ENCODE measurements at regions not wholly inside any gene's neighbourhood (a gene's known extent, or its start where the extent isn't known, plus 50 kb on each side); places are given as distances from the start of the nearest gene placed in this dataset.
"Not testable (repeated sequence)": the region's sequence is repeated elsewhere in the genome, so short reads cannot be mapped to it uniquely, and the experiment has no call there.

DNA sequence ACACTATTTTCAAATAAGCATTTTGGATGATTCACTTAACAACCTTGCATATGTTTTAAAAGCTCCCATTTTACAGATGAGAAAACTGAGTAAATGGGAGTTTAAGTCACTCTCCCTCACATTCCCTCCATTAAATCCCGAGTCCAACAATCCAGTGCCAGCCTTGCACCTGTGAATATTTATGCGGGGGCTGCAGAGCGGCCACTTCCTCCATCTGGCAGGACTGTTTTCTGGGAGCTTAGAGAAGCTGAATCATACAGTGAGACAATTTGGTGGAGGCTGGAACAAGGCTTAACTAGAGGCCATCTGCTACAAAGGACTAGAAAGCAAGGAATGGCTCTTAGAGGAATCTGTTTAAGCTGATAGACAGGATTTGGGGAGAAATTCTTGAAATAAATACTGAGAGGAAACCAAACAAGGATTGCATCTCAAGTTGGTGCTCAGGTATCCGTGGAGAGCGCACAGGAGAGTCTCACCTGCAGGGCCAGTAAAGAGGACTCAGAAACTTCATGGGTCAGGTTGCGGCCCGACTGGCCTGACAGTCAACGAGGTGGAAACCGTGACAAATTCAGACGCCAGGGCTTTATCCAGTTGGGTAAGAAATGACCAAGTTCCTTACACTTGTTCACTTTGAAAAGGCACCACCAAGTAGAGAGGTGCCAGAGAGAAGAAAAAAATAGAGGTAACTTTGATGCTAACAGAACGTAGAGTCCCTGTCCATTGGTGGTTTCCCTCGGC lies 478.5 kb downstream of the QKI start:
- DNase-seq = no peak

DNA sequence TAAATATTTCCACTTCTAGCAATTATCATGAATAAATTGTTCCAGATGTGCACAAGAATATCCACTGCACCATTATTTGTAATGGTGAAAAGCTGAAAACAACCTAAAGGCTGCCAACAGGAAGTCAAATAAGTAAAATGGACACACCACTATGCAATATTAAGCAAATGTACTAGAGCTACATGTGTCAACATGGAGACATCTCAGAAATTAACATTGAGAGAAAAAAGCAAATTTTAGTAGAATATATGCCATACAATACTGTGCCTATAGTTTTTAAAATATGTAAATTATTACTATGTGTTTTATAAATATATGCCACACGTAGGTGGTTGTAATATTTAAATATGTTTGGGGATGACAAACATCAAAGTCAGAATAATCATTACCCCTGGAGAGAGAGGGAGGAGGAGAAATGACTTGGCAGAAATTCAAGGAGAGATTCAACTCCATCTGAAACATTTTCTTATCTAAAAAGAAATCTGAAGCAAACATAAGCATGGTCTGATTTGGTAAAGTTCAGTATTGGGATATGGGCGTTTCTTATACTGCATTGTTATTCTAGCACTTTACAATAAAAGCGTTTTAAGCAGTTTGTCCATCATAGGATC lies 475.5 kb downstream of the QKI start:
- no peak for DNase-seq

DNA sequence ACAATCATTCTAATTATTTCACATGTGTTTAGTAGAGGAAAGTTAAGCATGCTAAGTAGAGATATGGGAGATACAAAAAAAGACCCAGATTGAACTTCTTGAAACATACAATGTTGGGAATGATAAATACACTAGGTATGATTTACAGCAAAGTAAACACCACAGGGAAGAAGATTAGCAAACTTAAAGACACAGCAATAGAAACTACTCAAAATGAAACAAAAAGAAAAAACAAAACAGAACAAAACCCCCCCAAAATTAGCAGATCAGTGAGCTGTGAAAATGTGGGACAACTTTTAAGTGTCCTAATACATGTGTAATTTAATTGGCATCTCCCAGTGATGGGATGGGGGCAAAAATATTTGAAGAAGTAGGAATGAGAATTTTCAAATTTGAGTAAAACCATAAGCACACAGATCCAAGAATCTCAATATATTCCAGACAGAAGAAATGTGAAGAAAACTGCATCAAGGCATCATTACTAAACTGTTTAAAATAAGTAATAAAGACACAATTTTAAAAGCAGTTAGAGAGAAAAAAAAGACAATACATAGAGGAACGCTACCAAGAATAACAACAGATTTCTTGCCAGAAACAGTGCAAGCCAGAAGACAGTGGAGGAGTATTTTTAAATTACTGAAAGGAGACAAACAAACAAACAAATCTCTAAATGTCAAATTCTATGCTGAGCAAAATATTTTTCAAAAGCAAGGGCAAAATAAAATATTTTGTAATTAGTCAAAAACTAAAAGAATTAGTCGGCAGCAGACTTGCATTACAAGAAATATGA lies 473.7 kb downstream of the QKI start:
- DNase-seq = no peak

DNA sequence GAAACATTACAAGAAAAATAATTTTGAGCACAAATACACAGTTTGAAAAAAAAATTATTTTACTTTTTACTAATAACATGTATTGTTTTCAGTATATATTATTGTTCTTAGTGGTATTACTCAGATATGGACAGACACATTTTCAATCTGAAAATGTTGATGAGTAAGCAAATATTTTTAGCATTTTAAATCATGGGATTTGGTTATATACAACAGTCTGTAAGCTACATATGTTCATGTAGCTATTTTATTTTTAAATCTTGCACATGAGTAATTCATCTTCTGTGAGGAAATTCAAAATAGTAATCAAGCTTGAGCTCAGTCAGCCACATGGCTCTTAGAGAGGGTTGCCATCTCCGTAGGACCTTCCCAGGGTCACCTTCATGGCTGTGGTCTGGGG lies 471.9 kb downstream of the QKI start:
- no peak for DNase-seq

DNA sequence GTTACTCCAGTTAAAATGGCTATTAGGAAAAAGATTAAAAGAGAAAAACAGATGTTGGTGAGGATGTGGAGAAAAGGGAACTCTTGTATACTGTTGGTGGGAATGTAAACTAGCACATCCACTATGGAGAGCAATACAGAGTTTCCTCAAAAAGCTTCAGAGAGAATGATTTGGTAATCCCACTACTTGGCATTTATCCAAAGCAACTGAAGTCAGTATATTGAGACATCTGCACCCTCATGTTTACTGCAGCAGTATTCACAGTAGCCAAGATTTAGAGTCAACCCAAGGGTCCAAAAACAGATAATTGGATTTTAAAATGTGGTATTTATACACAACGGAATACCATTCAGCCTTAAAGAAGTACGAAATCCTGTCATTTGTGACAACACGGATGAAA lies 469.5 kb downstream of the QKI start:
- DNase-seq = no peak

DNA sequence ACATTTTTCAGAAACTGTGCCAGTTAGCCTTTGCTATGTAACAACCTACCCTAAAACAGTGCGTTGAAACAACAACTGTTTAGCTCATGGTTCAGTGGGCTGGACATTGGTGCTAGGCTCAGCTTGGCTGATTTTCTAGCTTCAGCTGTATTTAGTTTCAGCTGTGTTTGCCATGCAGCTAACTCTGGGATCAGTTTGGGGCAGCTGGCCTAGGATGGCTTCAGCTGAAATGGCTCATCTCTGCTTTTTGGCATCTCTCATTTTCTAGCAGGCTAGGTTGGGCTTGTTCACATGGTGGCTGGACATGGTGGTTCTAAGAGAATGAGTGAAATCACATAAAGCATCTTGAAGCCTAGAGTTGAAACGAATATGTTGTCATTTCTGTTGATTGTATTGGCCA lies 464.2 kb downstream of the QKI start:
- no peak for DNase-seq

DNA sequence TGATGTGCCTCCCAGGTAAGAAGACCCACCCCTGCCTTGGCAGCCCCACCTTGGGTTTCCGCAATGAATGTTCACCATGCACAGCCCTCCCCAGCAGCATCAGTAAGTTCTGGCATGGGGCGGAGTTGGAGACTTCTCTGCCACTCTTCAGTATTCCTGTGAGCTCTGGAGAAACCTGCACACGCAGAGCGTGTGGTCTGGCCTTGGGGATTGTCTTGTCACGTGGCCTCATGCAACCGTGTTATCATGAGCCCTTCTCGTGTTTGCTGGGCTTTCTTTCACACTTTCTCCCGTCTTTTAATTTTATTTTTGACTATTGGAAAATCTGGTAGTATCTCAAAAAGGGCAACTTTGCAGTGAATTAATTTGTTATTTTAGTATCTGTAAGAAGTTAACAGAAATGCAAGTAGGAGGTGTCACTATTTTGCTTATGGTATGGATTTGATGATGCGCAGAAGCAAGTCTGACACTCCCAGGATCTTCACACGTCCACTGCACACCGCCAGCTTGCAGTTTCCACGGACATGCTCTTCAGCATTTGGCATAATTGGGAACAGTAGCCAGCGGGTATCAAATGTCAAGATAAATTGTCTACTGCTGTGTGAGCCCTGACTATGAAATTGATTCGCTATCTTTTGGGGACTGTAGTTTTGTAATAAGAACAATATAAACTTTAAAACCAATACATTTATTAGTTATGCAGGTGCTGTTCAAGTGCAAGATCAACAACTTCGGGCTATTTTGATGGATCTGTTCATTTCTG lies 463.5 kb downstream of the QKI start:
- DNase-seq = no peak

DNA sequence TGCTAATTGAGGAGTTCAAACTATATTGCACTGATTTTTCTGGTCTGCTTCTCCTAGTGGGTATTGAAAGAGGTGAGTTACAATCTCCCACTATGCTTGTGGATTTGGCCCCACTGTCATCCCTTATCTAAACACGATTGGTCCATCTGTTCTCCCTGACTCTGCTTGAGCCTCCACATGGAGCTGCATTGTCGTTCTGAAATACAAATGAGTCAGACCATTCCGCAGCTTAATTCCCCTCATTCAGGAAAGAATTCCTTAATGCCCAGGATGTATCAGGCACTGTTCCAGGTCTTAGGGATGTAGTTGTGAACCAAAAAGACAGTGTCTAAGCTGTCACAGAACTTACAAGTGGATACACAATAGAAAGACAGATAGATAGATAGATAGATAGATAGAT lies 461.9 kb downstream of the QKI start:
- no peak for DNase-seq

DNA sequence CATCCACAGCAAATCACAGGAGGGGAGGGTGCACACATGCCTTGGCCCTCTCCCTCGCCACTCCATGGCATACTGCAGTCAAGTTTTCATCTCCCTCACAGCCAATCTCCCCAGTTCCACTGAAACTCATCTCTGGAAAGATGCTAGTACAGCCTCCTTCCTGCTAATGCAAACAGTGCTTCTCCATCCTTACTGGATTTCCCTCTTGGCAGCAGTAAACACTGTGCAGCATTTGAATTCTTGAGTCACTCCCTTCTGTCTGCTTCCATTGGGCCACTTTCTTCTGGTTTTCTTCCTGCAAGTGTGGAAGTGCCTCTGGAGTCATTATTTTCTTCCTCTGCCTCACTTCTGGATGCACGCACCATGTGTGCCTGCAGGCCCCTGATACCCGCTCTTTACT lies 460.3 kb downstream of the QKI start:
- no peak for DNase-seq

DNA sequence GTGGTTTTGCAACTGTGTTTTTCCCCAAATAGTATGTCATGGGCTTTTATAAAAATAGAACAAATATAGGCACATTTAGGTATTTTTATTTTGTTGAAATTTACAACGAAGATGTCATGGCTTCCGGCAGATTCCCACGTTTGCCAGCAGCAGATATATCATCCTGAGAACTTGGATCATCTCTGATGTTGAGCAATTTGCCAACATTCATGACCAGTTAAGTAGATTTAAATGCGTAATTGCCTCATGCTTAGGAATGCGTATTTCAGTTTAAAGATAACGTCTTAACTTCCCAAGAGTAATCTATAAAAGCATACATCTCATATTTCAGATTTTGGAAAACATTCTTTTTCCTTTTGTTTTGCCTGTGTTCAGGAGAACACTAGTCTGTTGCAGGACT lies 457.8 kb downstream of the QKI start:
- no peak for DNase-seq

DNA sequence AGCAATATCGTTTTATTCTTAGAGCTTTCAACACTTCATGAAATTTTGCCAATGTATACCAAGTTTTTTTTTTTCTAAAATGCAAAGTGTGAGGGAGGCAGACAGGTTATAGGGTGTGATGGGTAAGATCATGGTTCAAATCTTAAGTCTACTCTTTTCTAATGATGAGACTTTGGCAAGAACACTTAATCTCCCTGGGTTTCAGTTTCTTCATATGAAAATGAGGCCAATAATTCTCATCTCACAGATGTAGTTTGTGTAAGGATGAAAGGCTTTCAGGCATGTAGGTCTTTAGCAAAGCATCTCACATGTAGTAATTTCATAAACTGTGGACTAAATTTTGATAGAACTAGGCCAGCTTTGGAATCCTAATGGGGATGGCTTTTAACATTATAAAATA lies 457.1 kb downstream of the QKI start:
- no peak for DNase-seq

DNA sequence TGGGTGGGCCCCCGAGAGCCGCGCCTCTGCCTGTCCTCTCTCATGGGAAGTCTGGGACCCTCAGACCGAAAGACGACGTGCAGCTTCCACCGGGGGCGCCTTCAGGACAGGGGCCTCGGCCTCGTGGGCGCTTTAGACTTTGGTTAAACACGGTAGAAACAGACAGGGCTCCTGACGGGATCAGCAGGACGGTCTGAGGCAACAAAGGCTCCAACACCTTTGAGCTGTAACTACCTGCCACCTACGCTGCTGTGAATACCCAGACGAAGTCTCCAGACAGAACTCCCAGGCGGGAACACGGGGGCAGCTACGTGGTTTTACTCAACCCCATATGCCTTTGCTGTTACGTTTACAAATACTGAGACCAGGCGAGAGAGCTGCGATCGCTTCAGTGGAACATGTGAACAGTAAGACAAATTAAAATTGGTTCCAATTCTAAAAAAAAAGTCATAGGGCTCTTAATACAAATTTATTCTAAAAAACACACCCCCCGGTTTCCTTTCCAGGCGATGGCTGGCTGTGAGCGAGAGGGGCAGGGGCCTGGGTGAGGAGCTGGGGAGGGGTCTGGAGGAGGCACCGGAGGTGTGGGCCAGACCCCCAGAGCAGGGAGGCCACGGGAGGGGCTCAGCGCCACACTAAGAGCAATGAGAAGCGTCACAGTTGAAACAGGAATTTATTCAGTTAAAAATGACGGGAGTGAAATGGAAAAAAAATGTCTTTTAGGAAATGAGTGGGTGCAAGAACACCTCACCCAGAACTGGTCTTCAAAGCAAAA lies 453.2 kb downstream of the QKI start:
- no peak for DNase-seq

DNA sequence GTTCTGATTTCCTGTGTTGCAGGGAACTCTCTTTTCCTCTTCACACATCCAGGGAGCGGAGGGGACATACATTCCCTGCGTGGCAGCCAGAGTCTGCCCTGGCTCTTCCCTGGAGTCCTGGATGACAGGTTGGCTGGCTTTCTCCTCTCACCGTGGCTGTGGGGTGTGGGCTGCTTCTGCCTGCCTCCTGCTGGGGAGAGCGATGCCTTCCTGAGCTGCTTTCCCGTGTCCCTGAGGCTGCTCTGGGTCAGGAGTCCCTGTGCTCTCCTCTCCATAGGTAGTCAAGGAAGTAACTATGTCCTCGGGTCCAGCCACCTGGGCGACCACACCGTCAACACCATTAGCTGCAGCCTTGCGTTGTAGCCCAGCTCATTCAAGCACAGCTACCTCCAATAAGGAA lies 451.7 kb downstream of the QKI start:
- DNase-seq = no peak

DNA sequence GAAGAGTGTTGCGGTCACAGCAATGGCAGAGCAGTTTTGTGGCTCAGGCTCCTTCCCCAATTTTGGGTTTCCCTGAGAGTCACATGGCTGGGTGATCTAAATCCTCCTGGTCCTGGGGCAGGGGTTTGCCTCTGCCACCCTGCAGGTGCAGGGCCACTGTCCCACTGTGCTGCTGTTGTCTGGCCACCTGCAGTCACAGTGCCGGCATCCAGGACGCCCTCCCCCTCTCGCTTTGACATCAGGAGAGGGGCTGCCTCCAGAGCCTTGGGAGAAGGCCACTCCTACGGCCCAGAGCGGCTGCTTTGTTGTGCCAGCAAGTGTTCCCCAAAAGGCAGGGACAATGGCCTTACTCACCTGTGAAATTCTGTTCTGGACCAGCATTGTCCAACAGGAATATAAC lies 449.0 kb downstream of the QKI start:
- no peak for DNase-seq

DNA sequence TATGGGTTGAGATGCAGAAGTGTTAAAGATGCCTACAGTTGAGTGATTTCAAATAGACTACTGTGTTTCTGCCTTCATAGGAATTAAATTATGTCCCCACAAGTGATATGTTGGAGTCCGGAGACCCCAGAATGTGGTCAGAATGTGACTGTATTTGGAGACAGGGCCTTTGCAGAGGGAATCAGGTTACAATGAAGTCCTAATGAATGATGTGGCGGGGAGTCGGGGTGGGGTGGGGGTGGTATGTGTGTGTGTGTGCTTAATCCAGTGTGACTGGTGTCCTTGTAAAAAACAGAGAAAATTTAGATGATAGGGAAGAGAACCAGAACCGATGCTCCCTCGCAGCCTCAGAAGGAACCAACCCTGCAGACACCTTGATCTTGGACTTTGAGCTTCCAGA lies 448.2 kb downstream of the QKI start:
- DNase-seq = no peak

DNA sequence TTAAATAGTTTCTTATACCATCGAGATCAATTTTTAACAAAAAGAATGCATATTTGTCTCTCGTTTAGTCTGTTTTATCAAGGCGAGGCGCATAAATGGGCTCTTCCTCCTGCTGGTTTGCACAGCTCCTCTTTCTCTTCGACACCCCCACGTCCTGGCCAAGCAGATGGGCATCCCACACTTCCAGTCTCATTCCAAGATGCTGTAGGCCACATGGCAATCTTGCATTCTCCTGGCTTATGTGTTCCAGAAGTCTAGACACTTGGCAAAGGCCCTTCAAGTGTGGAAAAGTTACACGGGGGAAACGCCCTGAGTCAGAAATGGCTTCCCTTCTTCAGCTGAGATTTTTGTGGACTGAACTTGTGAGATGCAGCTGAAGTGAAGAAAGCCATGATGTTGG lies 447.1 kb downstream of the QKI start:
- DNase-seq = no peak

DNA sequence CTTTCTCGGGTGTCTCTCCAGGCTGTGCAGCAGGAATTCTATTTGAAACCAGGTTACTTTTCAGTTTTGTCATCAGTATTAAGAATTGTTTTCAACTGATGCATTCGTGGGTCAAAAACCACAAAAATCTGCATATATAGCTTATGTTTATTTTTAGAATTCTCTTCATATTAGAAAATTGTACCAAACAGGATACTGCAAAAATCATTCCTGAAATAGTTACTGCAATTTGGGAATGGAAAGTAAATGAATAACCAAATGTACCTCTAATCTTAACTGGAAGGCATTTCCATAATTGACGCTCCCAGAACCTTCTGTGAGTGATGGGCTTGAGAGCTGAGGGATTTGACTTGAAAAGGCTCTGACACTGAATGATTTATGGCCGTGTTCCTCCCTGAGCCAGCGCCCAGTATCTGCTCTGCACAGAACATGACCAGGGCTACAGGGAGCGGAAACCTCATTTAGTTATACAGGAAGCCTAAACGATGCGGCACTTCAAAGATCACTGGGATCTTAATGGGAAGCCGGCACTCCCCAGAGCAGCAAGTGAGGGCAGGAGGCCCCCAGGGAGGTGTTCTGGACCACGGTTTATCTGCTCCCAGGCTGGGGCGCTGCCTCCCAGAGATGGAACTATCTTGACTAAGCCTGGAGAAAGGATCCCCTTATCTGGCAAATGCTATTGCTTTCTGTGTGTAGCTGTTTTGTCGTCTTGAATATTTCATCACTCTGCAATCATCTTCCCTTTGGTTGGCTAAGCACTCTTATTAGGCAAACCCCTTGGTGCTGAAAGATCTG lies 446.0 kb downstream of the QKI start:
- no peak for DNase-seq

DNA sequence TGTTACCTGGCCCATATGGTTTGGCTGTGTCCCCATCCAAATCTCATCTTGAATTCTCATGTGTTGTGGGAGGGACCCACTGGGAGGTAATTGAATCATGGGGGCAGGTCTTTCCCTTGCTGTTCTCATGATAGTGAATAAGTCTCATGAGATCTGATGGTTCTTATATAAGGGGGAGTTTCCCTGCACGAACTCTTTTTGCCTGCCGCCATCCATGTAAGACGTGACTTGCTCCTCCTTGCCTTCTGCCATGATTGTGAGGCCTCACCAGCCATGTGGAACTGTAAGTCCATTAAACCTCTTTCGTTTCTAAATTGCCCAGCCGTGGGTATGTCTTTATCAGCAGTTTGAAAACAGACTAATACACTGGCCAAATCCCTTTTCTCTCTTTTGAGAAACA lies 444.4 kb downstream of the QKI start:
- not testable (repeated sequence) for DNase-seq

DNA sequence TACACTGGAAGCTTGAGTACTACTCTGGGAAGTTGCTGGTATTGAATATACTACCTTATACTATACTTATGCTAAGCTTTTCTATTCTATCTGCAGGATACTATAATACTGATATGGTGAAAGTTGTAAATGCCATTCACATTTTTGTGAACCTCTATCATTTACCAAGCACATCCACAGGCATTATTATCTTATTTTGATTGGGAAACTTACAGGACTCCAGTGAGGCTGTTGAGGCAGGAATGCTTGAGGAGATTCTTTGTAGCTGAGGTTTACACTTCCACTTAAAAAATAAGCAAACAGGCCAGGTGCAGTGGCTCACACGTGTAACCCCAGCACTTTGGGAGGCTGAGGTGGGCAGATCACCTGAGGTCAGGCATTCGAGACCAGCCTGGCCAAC lies 442.9 kb downstream of the QKI start:
- DNase-seq = no peak

DNA sequence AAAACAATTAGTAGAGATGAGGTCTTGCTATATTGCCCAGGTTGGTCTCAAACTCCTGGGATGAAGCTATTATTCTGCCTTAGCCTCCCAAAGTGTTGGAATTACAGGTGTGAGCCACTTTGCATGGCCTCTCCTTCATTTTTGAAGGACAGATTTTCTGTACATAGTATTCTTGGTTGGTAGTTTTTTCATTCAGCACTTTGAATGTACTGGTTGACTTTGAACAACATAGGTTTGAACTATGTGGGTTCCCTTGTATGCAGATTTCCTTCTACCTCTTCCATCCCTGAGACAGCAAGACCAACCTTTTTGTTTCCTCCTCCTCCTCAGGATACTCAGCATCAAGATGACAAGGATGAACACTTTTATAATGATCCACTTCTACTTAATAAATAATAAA lies 436.4 kb downstream of the QKI start:
- DNase-seq = no peak

DNA sequence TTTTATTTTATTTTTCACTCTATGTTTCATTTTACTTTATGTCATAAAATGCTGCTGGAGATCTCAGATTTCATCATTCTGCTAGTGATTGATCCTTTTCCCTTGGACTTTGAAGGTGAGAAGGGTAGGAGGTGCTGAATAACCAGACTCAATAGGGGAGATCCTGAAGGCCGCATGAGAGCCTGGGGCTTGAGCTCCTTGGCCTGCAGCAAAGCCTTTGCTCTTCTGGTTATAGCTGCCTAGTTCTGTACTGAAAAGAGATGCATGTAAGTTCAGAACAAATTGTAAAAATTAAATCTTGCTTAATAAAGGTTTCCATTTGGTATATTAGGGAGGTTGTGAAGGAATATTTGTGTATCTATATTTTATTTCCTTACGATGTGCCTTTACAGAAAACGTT lies 430.2 kb downstream of the QKI start:
- no peak for DNase-seq

DNA sequence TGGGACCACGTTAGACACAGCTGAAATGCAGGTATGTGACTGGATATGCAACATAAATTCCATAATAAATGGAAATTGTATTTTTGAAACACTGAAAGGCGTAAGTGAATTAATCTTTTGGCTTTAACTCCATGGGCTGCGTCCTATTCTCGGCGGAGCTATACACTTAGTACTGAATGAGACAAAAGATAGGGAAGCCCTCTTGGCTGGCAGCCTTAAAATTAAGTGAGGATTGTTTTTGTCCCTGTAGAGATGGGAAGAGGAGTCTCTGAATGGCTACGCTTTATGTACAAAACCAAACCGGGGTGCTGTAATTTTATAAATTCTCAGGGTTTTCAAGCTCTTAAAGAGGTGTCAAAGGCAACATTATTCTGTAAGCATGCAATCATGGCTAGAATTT lies 429.8 kb downstream of the QKI start:
- no peak for DNase-seq

All from activated effector memory CD4-positive, alpha-beta T cell treated with Interleukin-2 at 50 U/mL for 16 hours (primary cell).